ENCODE measurements at regions not wholly inside any gene's neighbourhood (a gene's known extent, or its start where the extent isn't known, plus 50 kb on each side); places are given as distances from the start of the nearest gene placed in this dataset.

- H3K56ac ChIP-seq (replicated peaks; ENCODE audit: insufficient read length, low read depth, low read length): no peak overlapping the region
- H3K23me2 ChIP-seq (ENCODE audit: low read depth, low read length): no peaks in the 10 kb centered on the region
- no peak overlapping the region for H3K14ac ChIP-seq (ENCODE audit: insufficient read length)
- no peaks in the 10 kb centered on the region; a peak in 1 of 7 replicates for H3K27me3 ChIP-seq (replicated peaks in 1 of 4; ENCODE audit: control insufficient read depth in 3 of 4, extremely low read depth in 1 of 4, insufficient read depth in 3 of 4, low read length in 3 of 4)
- H4K91ac ChIP-seq (replicated peaks; ENCODE audit: insufficient read length, low read length): no peak overlapping the region
- H2BK5ac ChIP-seq (ENCODE audit: low read depth, low read length): no peak overlapping the region
- no peak overlapping the region for H4K8ac ChIP-seq (ENCODE audit: extremely low read depth, insufficient read depth, low read length)
- ChIA-PET POLR2A (ENCODE audit: partially characterized antibody) (no interaction called here), CTCF (ENCODE audit: partially characterized antibody) (no interaction called here)
- H2BK12ac ChIP-seq (ENCODE audit: low read depth, low read length): no peak overlapping the region
- H2BK120ac ChIP-seq (replicated peaks; ENCODE audit: low read depth, low read length): no peak overlapping the region
- no peak overlapping the region for H3K23ac ChIP-seq (ENCODE audit: insufficient read length)
- H3K79me2 ChIP-seq (ENCODE audit: control insufficient read depth in 1 of 2, insufficient read depth in 2 of 2, low read length in 2 of 2): no peaks in the 10 kb centered on the region
- H2AK5ac ChIP-seq (ENCODE audit: low read depth, low read length): no peak overlapping the region
- no peaks in the 10 kb centered on the region for H3K79me1 ChIP-seq (ENCODE audit: low read depth, low read length)
- no peaks in the 10 kb centered on the region for H3K36me3 ChIP-seq (ENCODE audit: control insufficient read depth in 2 of 4, insufficient read depth in 4 of 4, low read length in 3 of 4)
- no peak overlapping the region for H3K4me3 ChIP-seq (ENCODE audit: extremely low read depth in 1 of 4, insufficient read depth in 2 of 4, low read depth in 3 of 4, low read length in 4 of 4)
- no peak overlapping the region for H2BK20ac ChIP-seq (ENCODE audit: low read length)
- H3K4me1 ChIP-seq (replicated peaks in 1 of 4; ENCODE audit: control insufficient read depth in 3 of 4, insufficient read depth in 4 of 4, low read length in 3 of 4): peaks cover 0 to 4% (median 2%) of the 10 kb centered on the region in 4 experiments; a peak in 2 of 7 replicates
- no peaks in the 10 kb centered on the region for H3K9me3 ChIP-seq (ENCODE audit: insufficient read depth in 2 of 2, low read depth in 1 of 2, low read length in 1 of 2)
- no peak overlapping the region for H3K4ac ChIP-seq (replicated peaks; ENCODE audit: insufficient read length, low read depth, low read length)
- WGBS, 2 experiments (ENCODE audit: extremely low coverage in 1 of 2, insufficient coverage in 1 of 2, insufficient read length in 1 of 2, insufficient replicate concordance in 2 of 2, low coverage in 1 of 2, low lambda C conversion rate in 2 of 2, missing lambda C conversion rate in 1 of 2): 94% methylated on average over 2 of the region's 2 CpGs; no CpG with 5 or more reads in 1 of the 2 experiments
- TF ChIP-seq BCL11A (IDR thresholded peaks at IDR 0.05; ENCODE audit: low read depth in 2 of 2, low read length in 2 of 2) (no peak), SRF (IDR thresholded peaks at IDR 0.05; ENCODE audit: low read depth, low read length) (peak; percentile 89), CTBP2 (IDR thresholded peaks at IDR 0.05; ENCODE audit: borderline replicate concordance, insufficient read depth, insufficient read length, low read length) (no peak), MAFK (IDR thresholded peaks at IDR 0.05; ENCODE audit: low read depth, low read length) (no peak)
- no peak overlapping the region for H3K18ac ChIP-seq (ENCODE audit: extremely low read depth, low read length)
- DNase-seq (ENCODE audit: low read depth in 1 of 2, low spot score in 2 of 2) (no peak), FAIRE-seq (peak; percentile 19)
- H2AFZ ChIP-seq (ENCODE audit: low read length): no peak overlapping the region
- no peaks in the 10 kb centered on the region for H4K20me1 ChIP-seq (replicated peaks in 1 of 2; ENCODE audit: control insufficient read depth in 1 of 2, insufficient read depth in 2 of 2, low read length in 2 of 2)
- no peak overlapping the region for H3K4me2 ChIP-seq (ENCODE audit: insufficient read depth in 1 of 2, low read depth in 2 of 2, low read length in 2 of 2)
- H3K27ac ChIP-seq (ENCODE audit: low read depth, low read length): no peak overlapping the region
- H2BK15ac ChIP-seq (ENCODE audit: low read length): no peak overlapping the region
- H4K5ac ChIP-seq (ENCODE audit: insufficient read length, low read depth, low read length): no peak overlapping the region
- no peak overlapping the region for H3K9ac ChIP-seq (replicated peaks in 1 of 4; ENCODE audit: extremely low read depth in 1 of 4, low read depth in 3 of 4, low read length in 3 of 4)
Measured at GRCh38 chr5:90293931-90294330, 115.6 kb downstream of the CETN3 start.
